GM19099 (cell line): ENCODE measurements at regions not wholly inside any gene's neighbourhood (a gene's known extent, or its start where the extent isn't known, plus 50 kb on each side); places are given as distances from the start of the nearest gene placed in this dataset.

Experiments
- POLR2A ChIP-seq: IDR thresholded peaks from 3 replicates; pipeline ENCODE4 v1.6.1; 2011; ENCODE audit warnings: low read depth; ENCODE audit not compliant: insufficient read length; ENCODE audit errors: extremely low read depth

DNA sequence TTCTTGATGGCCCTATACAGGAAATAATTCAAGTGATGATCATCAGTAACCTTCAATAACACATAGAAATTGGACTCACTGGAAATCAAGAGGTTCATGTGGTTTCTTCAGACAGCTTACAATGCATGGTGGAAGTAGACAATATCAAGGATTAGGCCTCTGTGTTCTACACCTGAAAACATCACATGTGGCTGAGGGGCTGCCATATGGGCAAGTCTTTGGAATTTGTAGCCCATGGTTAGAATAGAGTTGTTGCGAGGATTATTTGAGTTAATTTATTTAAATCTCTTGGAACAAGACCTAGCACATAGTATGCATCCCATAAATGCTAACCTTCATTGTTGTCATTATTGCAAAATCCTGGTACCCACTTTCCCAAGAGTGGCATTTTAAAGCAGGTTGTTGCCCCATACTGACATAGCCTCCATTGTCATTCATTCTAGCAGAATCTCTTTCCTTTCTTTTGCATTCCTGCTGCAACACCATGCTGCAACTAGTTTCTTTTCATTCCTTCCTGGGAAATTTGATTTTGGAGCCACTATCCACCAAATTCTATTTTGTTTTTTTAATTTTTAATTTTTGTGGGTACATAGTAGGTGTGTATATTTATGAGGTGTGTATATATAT, 352.7 kb upstream of the NAV3 start:
- TF ChIP-seq POLR2A: no peak

DNA sequence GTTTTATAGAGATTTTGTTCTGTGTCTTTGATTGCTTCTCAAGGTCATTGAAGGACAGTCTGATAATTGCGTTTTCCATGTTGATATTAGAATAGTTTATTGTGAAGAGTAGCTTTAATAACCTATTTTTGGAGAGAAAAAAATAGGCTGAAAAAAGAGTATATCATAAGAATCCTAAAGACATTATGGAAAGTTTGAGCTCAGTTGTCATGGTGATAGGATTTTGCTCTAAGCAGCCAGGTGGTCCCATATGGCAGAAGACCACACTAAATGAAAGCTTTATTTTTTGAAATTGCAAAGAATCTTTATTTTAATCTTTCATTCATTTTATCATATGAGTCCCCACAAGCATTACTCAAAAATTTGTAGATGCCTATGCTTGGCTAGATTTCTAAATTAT, 358.9 kb upstream of the NAV3 start:
- TF ChIP-seq POLR2A: no peak

DNA sequence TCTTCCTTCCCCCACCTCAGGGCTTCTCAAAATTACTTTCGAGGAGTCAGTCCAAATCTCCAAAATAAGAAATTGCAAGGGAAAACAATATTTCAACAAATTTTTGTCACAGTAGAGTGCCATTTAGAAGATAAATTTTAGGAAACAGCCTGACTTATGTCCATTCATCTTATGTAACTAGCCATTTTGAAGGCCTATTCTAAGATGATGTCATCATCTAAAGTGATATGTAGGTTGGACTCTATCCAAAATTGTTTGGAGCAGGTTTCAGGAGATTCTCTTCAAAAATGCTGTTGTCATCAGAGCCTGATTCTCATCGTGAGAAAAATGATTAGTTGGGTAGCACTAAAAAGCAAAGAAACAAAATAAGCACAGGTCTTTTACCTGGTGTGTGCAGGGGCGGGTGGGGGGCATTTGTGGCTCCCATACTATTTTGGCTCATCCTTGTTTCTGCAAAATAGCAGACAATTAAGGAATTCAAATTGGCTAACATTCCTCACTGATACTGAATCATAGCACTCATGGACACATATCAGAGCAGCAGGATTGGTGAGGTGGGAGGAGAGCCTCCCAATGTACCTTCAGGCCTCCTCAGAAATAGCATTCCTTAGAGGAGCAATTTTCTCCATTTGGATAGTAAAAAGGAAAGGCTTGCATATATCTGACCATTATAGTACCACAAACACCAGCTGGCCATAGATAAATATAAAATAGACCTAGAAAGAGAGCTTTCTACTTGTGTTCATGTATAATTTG, 360.9 kb upstream of the NAV3 start:
- TF ChIP-seq POLR2A: no peak

DNA sequence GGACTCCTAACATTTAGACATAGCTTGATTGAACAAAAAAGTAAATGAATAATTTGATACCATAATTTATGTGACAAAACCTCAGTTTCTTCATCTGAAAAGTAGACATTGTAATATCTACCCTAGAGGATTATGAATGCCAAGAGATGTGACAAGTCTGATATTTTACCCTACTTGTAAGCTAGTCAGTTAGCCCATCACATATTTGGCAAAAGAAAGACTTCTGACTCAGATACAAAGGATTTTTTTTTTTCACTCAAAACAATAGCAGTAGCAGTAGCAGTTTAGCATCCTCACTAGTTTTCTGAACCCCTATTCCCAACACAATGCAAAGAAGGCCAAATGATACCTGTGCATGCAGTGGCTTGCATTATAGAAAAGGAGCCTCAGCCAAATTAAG, 377.3 kb upstream of the E2F7 start:
- no peak for TF ChIP-seq POLR2A

DNA sequence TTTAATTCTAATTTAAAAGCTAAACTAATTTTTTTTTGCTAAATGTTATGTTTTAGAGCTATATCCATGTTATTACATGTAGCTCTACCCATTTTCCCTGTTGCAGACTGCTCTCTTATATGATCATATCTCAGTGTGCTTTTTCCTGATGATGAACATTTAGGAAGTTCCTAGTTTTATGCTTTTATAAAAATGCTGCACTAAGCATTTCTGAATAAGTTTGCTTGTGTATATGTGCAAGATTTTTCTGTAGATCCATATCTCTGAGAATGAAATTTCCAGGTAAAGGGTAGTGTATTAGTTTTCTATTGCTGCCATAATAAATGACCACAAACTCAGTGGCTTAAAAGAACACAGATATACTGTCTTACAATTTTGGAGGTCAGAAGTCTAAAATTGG, 374.4 kb upstream of the E2F7 start:
- no peak for TF ChIP-seq POLR2A

DNA sequence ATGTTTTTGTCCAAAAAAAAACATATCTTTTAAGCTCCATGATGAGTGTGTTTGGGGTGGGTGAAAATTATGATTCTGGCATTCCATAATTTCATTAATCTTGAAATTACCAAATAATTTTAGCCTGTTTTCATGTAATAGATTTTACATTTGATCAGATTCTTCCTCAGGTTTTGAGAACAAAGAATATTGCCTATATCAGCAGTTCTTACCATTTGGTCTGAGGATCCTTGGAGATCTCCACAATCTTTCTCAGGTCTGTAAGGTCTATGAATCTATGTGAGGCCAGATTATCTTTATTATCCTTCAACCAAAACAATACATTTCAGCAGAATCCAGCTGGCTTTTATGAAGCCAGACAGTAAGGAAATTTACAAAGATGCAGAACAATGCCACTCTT, 373.3 kb upstream of the E2F7 start:
- no peak for TF ChIP-seq POLR2A

DNA sequence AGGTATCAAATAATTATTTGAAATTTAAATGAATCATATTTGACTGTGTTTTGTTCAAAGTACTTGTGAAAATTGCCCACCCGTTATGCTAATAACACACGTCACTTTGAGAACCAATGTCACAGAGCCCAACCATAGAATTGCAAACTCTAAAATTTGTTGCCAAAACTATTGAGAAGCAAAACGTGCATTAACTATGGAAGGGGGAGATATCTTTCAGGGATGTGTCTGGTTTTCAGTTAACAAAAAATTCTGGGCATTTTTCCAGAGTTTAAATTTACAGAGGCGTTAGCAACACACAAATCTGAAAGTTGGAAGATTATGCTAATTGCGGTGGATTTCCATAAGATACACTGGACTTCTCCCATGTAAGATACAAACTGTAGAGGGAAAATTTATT, 371.8 kb upstream of the E2F7 start:
- TF ChIP-seq POLR2A: no peak

DNA sequence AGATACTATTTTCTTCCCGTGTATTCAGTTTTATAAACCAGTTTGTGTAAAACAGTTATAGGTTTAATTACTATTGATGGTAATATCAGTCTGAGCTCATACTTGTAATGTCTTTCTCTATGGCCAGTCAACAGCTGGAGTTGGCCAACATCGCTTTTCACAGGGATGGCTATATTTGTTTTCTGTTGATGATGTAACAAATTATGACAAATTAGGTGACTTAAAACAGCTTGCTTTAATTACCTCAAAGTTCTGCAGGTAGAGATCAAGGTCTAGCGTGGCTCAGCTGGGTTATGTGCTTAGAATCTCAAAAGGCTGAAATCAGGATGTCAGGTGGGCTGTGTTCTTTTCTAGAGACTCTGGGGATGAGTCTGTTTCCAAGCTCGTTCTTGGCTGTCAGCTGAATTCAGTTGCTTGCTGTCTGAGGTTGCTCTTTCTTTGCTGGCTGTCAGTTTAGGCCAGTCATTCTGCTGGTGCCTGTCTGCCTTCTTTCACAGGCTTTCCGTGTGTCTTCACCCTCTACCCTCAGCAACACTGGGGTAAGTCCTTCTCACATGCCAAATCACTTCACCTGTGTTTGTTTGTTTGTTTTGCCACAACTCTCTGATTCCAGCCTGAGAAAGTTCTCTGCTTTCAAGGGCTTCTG, 370.2 kb upstream of the E2F7 start:
- no peak for TF ChIP-seq POLR2A

DNA sequence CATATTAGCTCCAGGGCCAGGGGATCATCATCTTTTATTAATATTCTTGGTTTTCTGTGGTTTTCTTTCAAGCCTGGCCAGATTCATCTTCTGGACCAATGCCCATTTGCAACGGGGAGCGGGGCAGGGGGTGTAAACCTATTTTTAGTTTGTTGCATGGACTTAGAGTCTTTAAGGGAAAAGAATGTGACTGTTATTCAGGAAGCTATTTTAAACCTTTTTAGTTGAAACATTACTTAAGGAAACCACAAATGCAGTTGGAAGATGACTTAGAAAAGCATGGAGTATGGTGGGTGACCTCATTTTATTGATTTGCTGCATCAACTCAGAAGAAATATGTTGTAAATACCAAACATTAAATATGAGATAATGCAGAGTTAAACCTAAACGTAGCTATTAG, 368.4 kb upstream of the E2F7 start:
- no peak for TF ChIP-seq POLR2A

DNA sequence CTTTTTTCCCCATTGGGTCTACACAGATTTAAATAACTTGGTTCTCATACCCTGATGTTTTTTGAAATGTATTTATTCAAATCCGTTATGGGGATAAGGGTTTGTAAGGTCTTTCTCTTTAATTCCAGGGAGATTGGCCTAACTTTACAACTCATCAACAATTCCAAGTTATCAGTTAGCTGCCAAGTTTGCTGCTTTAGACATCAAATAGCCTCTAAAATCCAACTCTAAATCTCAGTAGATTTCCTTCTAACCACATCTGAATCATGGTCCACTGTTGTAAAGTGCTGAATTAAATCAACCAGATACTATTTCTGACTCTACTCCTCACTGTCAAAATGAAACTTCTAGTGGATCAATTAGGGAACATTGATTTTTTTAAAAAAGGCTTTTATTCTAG, 364.1 kb upstream of the E2F7 start:
- TF ChIP-seq POLR2A: no peak

DNA sequence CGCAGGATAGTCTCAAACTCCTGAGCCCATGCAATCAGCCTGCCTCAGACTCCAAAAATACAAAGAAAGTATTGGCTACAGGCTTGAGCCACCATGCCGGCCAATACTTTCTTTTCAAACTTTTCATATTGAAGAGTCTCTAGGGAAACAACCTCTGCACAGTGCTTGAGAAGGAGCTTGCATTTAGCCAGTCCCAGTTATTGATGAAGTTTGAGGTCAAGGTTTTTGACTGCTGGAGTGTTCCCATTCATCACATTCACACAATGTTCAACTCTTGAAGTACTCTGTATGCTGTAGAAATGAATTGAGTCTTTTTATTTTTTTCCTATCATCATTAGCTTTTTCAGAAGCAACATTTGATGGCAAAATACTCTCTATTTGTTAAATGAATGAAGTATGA, 355.8 kb upstream of the E2F7 start:
- TF ChIP-seq POLR2A: no peak

DNA sequence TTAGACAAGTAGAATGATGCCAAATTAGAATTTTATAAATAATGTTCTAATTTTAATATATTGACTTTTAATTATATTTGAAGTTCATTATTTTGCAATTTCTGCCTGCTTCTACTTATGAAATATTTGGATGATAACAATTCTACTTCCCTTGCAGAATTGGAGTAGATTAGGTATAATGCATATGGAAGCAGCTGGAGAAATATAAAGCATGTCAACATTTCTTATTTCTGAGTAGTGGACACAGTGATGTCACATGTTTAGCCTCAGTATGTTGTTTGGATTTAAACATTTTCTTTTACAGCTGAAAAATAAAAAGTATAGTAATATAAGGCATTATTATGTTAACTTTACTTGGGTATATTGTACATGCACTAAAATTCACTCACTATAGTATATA, 344.2 kb upstream of the E2F7 start:
- no peak for TF ChIP-seq POLR2A

DNA sequence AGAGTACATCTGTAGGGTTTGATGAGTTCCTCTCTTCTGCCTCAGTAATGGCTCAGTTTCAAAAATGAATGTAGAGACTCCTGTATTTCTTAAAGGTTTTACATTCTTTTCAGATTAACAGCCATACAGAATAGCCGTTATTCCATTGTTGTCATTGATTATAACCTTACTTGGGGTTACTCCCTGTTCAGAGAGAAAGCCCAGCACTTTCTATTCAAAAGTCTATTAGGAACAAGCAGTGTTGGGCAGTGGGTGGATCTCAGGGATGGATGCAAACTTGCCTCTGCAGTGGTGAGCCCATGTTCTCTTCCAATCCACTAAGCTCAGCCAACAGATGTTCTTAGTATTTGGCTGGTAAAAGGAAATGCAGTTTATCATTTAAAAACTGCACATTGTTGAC, 342.6 kb upstream of the E2F7 start:
- TF ChIP-seq POLR2A: no peak

DNA sequence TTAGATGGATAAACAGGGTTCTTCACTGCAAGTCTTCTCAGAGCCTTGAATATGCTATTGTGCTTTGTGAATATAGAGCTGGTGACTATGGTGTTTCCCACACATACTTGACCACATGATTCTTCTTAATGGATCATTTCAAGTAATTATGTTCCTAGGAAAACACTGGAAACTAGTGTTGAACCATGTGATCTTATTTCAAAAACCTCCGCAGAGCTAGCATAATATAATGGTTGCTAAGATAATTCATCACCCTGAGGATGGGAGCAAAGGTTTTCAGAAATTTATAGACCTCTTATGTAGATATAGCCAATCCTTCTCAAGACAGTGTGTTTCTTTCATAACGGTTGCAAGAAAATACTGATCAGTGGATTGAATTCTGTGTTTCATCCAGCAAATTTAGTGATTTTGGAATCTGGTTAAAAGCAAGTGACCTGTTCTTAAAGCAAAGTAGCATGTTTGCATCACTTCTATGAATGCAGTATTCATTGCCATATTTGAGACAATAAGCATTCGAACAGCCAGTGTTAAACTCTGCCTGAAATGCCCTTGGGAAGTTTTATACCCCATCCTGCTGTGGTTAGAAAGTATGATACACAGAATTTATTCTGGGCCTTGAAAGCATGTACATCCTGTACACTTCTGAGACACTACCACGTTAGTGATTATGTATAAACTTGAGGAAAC, 341.0 kb upstream of the E2F7 start:
- no peak for TF ChIP-seq POLR2A

DNA sequence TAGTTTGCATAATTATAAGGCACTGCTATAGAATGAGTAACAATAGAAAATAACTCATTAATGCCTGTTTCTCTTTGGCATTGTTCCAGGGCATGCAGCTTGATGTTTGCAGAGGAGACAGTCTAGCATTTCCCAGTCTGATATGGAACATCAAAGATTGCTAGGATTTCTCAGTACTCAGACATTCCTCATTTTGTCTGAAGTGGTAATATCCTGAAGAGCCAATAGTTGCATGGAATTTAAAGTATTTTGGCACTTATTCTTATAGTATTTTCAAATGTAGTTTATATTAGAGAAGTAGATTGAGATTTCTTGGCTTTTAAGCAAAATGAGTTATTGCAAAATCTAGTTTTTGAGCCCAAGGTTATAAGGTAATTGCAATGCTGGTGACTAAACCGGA, 337.3 kb upstream of the E2F7 start:
- no peak for TF ChIP-seq POLR2A

DNA sequence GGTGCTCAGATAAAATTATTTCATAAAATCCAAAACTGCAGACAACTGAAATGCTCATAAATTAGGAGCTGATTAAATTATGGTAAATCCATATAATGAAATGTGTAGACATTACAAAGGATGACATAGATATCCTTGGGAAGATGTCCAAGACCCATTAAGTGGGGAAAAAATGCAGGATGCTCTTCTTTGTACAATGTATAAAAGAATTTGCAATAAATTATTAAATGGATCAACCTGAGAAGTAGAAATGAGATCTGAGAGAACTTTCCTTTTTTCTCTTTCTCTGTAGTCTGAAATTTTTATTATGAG, 336.4 kb upstream of the E2F7 start:
- no peak for TF ChIP-seq POLR2A
